Pons (tissue), 1 donor: ENCODE measurements at regions not wholly inside any gene's neighbourhood (a gene's known extent, or its start where the extent isn't known, plus 50 kb on each side); places are given as distances from the start of the nearest gene placed in this dataset.

ENCODE experiments used
- DNase-seq: peaks from one replicate; pipeline ENCODE4 v3.0.0-alpha.2; 2016; ENCODE audit warnings: low spot score

- no peak for DNase-seq
These were observed 194.7 kb downstream of the GALR1 start for GRCh38 chr18:77444385-77444784.

GRCh38 chr18:77448046-77448445, 198.4 kb downstream of the GALR1 start:
- DNase-seq, result no peak

GRCh38 chr18:77455004-77455403, 205.4 kb downstream of the GALR1 start:
- DNase-seq, result no peak

GRCh38 chr18:77457681-77458080, 208.0 kb downstream of the GALR1 start:
- no peak for DNase-seq

DNA sequence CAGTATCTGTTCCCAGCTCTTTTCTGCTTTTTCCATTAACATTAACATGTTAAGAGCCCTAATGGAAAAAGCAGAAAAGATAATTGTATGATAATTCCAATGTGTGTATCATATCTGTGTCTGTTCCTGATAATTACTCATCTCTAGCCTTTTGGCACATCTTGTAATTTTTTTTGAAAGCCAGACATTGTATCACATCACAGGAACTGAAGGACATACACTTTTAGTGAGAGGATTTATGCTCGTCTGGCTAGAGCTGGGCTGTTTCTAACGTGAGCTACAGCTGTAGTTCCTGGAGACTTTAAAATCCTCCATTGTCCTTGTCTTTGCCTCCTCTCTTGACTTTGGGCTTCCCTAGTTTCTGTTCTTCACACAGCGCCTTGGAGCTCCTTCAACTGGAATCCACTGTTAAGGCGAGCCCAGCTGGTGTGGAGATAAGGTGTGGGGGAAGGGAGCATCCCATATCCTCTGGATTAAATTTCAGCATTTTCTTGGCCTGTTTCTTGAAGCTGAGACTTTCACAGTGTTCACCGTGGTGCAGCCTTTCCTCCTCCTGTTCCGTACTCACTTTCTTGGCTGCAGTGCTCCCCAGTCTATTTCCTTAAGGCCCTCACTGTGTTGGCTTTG, 211.5 kb downstream of the GALR1 start:
- no peak for DNase-seq

DNA sequence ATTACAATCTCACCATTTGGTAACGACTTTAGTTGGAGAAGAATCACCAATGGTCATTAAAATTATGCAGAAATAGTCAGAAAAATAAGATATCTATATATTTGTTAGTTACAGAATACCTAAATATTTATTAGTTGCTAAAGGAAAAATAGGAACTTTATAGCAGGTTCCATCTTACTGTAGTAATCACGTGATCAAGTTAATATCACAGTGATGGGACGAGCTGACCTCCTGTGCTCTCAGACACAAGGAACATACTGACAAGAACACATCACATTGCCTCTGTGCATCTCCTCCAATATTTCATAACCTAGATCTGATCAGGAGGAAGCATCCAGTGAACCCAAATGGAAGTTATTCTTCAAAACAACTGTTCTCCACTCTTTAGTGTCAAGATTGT, 215.3 kb downstream of the GALR1 start:
- DNase-seq, result no peak

DNA sequence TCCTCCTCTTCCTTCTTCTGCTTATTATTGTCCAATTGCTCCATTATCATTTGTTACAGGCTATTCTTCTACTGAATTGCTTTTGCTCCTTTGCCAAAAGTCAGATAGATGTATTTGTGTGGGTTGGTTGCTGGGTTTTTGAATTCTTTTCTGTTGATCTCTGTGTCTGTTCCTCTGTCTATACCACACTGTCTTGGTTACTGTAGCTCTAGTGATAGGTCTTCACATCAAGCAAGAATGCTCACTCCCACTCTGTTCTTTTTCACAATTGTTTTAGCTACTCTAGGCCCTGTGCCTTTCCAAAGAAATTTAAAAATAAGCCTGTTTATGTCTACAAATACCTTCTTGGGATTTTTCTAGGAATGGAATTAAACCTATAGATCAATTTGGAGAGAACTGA, 217.2 kb downstream of the GALR1 start:
- no peak for DNase-seq

DNA sequence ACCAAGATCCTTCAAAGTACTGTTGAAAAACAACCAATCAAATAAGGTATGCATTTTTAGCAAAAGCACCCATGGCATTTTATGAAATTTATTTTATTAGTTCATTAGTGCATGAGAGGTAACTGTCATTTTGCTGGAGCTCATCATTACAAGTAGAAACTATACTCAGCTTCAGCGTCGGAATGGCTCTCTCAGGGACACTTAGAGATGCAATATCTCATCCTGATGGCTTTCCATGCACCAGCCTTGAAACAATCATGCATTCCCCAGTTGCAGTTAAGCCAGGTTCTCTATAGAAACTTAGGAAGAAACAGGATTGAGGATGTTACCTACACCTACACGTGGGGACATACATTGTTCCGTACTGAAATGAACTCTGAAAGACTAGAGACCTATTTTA, 219.5 kb downstream of the GALR1 start:
- DNase-seq, result no peak

GRCh38 chr18:77470569-77471413, 221.1 kb downstream of the GALR1 start:
- DNase-seq, result no peak

GRCh38 chr18:77472509-77472908, 222.9 kb downstream of the GALR1 start:
- no peak for DNase-seq

GRCh38 chr18:77478646-77479442, 229.2 kb downstream of the GALR1 start:
- DNase-seq, result peak; percentile 69

DNA sequence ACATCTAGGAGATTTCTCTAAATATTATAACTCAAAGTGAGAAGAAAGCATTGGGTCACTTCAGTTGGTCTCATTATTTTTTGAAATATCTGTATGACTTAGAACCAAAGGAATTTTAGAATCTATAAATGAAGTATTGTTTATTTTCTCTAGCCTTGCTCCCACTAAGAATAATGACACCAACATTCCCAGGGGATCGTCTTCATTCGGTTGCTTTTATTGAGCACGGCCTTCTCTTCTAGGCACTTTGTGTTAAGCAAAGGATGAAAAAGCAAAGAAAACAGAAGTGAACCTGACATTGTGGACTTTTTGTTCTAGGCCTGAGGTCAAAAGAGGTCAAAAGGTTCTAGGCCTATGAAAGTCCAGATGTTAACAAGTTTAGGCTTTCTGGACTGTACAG, 231.9 kb downstream of the GALR1 start:
- no peak for DNase-seq

DNA sequence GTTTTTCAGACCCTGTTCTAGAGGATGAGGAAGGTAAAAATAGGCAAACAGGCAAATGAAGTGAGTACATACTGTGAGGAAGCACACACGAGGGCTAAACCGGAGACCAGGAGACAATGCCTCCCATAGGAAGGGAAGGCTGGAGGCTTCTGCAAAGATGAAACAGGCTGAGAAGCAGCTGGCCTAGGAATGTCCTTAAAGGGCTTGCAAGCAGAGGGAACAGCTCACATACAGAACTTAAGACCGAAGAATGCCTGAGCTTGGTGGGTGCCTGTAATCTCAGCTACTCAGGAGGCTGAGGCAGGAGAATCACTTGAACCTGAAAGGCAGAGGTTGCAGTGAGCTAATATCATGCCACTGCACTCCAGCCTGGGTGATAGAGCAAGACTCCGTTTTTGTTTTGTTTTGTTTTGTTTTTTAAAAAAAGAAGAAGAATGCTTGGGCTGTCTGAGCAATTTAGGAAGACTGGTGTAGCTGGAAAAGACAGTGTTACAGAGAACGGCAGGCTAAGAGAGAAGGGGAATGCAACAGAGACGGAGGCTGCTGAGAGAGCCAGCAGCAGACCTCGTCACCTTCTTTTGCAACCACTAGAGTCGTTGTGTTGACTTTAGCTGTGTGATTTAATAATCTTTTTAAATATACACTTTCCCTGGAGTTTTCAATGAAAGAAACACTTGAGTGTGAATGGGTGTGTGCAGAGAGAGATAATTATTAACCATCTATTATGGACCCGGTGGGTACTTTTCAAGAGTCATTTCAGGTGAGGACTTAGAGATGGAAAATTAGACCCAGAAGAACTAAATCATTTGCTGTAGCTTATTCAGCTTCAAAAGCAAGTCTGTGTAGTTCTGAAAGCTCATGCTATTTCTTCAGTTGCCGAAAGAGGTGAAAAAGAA, 232.8 kb downstream of the GALR1 start:
- no peak for DNase-seq

GRCh38 chr18:77486985-77487384, 237.3 kb downstream of the GALR1 start:
- no peak for DNase-seq

- peak; percentile 31 for DNase-seq
These were observed 238.5 kb downstream of the GALR1 start for GRCh38 chr18:77487951-77488740.

DNA sequence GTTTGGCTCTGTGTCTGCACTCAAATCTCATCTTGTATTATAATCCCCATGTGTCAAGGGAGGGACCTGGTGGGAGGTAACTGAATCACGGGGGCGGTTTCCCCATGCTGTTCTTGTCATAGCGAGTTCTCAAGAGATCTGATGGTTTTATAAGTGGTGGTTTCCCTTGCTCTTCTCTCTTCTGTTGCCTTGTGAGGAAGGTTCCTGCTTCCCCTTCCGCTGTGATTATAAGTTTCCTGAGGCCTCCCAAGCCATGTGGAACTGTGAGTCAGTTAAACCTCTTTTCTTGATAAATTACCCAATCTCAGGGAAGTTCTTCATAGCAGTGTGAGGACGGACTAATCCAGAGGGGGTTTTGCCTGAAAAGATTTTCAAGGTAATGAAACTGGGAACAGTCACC, 245.4 kb downstream of the GALR1 start:
- no peak for DNase-seq

DNA sequence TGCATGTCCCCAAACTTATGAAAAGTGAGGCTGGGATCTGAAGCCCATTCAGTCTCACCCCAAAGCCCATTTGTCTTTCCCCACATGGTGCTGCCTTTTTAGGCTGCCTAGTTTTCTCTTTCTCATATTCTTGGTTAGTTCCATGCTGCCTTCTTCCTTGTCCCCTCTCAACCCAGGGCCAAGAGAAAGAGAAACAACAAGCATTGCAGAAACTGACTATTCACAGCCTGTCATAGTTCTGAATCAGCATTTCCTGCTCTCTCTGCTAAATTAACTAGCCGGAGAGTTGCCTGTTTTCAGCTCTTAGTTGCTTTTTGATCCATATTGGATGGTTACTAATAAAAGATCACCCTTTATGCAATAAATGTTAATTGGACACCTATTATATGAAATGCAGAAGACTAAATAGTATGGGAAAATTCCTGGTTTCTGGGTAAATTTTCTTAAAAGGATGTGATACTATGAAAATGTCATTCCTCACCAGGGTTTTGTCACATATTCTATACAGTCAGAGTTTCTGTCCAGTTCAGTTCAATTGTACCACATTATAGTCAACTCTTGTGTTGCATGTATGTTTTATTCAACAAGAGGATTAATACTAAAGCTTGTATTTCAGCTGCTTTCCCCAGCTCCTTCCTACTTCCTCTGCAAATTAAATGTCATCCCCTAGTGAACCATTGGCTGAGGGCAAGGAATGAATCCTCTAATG, 246.5 kb downstream of the GALR1 start:
- DNase-seq, result peak; percentile 36

GRCh38 chr18:77501266-77501665, 251.6 kb downstream of the GALR1 start:
- DNase-seq, result no peak

DNA sequence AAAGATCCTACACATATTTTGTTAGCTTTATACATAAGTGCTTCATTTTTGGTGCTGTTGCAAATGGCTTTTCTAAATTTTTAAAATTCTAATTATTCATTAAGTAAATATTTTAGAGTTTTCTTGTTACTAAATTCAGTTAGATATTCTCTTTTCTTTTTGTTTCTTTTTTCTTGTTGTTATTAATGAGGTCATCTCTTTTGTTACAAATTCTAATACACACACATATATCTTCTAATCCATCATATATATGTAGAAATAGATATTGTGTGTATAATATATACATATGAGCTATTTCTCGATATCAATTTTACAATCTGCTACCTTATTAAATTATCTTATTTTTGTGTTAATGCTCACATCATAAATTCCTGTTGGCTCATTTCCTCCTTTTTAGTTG, 255.9 kb downstream of the GALR1 start:
- no peak for DNase-seq

- DNase-seq, result no peak
These were observed 262.5 kb downstream of the GALR1 start for GRCh38 chr18:77512152-77512551.
